ENCODE measurements at regions not wholly inside any gene's neighbourhood (a gene's known extent, or its start where the extent isn't known, plus 50 kb on each side); places are given as distances from the start of the nearest gene placed in this dataset.
A peak's percentile ranks its signal among the peaks of the same experiment; 100 is the strongest.
"Not testable (repeated sequence)": the region's sequence is repeated elsewhere in the genome, so short reads cannot be mapped to it uniquely, and the experiment has no call there.

DNA sequence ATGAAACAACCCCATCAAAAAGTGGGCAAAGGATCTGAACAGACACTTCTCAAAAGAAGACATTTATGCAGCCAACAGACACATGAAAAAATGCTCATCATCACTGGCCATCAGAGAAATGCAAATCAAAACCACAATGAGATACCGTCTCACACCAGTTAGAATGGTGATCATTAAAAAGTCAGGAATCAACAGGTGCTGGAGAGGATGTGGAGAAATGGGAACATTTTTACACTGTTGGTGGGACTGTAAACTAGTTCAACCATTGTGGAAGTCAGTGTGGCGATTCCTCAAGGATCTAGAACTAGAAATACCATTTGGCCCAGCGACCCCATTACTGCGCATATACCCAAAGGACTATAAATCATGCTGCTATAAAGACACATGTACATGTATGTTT is 179.1 kb downstream of the LRRC70 start:
- not testable (repeated sequence) for DNase-seq

DNA sequence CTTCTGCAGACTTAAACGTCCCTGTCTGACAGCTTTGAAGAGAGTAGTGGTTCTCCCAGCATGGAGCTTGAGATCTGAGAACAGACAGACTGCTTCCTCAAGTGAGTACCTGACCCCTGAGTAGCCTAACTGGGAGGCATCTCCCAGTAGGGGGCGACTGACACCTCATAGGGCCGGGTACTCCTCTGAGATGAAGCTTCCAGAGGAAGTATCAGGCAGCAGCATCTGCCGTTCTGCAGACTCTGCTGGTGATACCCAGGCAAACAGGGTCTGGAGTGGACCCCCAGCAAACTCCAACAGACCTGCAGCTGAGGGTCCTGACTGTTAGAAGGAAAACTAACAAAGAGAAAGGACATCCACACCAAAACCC is 174.4 kb downstream of the LRRC70 start:
- DNase-seq, result not testable (repeated sequence)

DNA sequence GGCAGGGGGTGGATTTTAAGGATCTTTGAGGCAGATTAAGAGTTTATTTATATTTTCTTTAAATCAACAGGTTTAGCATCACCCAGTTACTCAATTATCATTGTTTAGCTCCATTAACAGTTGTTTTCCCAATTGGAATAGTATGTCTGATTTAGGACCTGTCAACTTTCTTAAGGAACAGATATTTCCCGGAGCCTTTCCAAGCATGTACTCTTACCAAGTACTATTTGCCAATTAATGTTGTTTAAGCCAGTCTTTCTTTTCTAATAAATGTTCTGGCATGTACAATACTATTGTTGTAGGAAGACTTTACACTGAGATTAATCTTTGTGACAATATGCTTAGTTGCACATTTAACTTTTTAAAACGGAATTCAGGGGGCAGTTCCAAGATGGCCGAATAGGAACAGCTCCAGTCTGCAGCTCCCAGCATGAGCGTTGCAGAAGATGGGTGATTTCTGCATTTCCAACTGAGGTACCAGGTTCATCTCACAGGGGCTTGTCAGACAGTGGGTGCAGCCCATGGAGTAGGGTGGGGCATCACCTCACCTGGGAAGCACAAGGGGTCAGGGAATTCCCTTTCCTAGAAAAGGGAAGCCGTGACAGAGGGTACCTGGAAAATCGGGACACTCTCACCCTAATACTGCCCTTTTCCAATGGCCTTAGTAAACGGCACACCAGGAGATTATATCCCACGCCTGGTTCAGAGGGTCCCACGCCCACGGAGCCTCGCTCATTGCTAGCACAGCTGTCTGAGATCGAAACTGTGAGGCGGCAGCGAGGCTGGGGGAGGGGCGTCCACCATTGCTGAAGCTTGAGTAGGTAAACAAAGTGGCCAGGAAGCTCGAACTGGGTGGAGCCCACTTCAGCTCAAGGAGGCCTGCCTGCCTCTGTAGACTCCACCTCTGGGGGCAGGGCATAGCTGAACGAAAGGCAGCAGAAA is 173.7 kb downstream of the LRRC70 start:
- not testable (repeated sequence) for DNase-seq

DNA sequence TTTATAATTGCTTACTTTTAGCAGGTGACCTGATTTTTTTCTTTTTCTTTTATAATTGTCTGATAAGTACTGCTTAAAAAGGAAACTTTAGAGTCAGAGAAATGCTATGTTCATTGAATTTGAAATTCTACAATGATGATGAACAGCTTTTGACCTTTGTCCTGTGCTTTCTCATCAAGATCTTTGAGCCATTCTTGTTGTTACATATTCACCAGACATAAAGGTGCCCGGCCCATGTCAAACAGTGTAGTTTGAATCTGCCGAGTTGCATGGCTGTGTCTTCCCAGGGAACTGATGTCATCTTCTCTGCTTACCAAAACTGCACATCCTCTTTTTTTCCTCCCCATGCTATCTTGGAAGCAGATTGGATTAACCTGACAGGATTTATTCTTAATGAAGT is 163.6 kb downstream of the LRRC70 start:
- no peak for DNase-seq

DNA sequence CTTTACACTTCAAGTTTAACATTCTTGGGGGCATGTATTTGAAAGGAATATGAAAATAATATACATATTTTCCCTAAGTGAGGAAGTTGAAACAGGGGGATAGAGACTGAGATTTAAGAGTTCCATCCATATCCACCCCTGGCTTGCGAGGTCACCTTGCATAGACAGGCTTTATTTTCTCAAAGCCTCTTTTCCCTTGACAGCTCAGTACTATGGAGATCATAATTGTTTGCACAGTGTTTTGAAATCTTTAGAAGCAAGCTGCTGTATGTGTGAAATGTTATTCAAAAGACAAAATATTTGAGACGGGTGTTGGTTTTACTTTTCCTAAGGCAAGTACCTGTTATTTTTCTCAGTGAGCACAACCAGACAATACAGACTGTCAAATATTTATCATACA is 163.1 kb downstream of the LRRC70 start:
- DNase-seq, result no peak

DNA sequence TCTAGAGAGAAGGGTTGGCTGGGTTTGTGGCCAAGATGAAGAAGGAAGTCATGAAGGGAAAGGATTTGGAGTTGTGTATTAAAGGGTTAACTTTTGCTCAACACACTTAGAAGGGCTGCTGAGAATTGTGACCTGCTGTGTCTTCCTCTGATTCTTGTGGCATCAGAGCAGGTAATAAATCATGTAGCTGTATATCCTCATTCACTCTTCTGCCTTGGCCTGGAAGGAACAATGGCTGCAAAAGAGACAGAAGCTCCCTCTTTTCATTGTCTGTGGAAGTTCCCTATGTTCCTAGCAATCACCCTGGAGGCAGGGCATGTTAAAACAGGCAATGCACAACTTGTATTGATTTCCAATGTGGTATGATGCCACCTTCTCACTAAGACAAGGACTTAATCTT is 159.1 kb downstream of the LRRC70 start:
- no peak for DNase-seq

DNA sequence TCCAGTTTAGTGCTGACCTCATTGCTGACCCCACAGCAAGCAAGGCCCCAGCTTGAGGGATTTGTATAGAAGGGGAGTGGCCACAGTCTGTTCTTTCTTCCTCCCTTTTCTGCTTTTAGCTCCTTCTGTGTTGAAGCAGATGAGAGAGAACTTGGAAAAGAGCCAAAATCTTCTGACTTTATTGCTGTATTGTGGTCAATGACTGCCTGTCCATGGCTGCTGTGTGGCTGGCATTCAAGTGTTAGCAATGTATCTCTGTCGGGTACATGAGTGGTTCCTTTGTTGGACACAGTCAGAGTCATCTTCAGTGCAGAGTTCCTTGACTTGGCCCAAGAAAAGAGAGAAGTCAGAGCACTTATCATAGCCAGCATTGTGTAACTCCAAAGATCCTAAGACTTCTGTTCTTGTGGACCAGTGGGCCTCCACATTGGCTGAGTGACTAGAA is 154.1 kb downstream of the LRRC70 start:
- no peak for DNase-seq

DNA sequence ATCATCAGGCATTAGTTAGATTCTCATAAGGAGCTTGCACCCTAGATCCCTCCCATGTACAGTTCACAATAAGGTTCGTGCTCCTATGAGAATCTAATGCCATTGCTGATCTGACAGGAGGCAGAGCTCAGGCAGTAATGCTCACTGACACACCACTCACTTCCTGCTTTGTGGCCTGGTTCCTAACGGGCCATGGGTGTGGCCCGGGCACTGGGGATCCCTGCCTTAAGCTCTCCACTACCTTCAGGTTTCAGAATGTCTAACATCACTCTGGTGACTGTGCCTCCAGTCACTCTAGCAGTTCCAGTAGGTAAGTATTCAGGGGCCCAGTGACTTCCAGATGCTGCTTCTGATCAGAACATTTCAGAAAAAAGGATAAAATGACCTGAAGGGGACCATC is 152.4 kb downstream of the LRRC70 start:
- peak; percentile 46 for DNase-seq

DNA sequence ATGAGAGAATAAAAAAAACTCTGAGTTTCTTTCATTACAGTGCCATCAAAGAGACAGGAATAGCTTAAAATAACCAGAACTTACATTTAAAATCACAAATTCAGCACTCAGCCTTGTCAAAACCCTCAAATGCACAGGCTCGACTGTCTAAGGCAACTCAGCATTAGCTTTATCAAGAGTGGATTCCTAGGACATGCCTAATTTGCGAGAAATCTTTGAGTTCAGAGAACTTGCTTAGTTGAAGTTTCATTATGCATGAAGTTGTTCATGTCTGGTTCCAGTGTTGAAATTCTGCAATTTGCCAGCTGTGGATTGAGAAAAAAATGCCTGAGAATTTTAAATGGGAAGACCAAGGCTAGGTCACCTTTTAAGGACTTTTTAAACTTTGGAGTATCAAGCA is 151.1 kb downstream of the LRRC70 start:
- DNase-seq, result no peak

DNA sequence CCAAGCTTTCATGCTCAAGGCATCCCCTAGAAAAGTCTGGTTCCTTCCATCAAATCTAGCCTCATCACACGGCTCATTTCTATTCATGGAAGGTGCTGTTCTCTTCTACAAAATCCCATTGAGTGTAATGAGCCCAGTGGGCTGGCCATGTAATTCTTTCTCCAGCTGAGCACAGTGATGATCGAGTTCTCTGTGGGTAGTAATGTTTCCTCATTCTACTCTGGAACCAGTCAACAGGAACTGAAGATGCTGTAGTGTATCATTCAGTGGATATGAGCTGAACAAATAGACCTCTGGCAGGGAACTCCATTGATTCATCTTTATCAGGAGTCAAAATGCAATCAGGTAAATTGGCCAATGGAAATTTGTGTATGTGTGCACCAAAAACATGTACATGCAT is 149.2 kb downstream of the LRRC70 start:
- DNase-seq, result no peak

DNA sequence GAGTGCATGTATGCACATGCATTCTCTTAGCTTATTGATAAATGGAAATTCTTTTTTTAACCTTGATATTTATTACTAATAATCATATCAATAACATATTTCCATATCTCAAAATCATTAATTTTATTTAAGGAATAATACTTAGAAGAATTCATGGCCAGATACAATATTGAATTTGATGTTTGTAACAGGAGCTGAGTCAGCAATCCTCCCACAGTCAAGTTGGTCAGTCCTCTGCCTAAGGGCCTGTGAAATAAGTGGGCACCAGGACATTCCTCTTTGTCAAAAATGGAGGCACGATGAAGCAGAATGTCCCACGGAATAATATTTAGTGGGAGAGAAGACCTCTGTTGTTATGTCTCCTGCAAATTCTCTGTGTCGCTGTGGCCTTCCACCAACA is 148.6 kb downstream of the LRRC70 start:
- no peak for DNase-seq

DNA sequence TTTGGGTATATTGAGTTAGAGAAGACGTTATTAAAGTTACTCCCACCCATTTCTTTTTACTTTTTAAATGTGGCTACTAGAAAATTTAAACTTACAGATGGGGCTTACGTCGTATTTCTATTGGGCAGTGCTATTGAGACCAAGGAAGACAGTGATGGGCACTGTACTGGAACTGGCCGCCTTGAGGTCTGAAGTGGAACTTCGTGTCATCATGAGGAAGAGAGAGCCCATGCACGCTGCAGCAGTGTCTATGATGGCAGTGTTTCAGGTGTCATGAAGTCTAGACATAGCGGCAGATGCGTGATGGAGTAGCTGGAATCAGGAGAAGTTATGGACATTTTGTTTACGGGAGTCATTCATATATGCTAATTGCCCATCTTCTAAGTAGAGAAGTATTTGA is 143.7 kb downstream of the LRRC70 start:
- no peak for DNase-seq

DNA sequence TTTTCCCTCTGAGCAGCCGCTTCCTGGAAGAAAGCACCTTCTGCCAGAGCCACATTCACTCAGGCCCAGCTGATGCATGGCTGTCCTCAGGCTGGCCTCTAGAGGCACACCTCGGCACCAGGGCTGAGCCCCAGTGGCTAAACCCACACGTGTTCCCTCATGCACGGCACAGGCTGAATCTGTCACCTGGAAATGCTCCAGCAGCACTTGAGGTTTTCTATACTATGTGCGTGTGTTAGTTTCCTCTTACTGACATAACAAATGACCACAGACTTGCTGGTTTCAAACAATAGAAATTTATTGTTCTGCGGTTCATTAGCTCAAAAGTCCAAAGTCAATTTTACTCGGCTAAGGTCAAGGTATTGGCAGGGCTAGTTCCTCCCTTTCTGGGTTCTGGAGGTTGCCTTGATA is 141.4 kb downstream of the LRRC70 start:
- DNase-seq, result peak; percentile 4

DNA sequence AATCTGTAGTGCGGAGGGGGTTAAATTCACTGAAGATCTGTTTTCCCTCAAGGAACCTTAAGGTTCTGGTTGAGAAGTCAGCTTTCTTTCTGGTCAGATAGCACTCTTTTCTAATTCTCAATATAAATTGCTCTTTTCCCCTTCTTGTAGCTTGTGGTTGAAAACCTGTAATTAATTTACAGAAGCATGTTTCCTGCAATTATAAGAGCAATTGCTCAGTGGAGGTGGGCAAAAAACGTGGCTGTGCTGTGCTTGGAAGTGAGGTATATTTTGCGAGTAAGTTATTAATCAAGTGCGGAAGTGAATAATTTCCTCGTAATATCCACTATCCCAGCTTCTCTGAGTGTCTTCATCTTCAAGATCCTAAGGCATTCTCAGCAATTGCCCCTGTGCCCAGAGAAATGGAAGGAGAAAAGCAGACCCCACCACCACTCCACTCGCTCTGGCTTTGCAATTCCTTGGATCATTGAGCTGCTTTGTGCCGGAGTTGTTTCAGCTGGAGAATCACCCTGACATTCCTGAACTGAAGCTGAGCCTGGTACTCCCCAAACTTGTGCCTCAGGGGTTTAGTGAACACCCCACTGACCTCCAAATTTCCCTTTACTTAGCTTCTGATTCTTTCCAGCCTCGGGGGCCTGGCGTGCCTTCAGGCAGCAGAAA is 140.6 kb downstream of the LRRC70 start:
- no peak for DNase-seq

DNA sequence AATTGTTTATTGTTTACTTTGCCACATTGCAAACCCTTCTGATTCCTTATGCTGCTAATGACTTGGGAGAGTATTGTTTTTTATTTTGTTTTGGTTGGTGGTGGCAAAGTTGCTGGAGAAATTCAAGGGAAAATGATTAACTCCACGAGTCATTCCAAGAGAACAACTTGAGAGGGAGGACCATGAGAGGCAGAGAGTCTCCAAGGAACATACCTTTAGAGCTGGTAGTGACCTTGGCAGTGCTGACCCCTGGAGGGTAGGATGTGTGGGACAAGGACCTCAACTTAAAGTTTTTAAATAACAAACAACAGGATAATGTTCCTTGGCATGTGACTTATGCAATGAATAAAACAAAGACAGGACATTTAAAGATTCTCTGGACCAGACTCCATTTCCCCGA is 139.7 kb downstream of the LRRC70 start:
- DNase-seq, result no peak

DNA sequence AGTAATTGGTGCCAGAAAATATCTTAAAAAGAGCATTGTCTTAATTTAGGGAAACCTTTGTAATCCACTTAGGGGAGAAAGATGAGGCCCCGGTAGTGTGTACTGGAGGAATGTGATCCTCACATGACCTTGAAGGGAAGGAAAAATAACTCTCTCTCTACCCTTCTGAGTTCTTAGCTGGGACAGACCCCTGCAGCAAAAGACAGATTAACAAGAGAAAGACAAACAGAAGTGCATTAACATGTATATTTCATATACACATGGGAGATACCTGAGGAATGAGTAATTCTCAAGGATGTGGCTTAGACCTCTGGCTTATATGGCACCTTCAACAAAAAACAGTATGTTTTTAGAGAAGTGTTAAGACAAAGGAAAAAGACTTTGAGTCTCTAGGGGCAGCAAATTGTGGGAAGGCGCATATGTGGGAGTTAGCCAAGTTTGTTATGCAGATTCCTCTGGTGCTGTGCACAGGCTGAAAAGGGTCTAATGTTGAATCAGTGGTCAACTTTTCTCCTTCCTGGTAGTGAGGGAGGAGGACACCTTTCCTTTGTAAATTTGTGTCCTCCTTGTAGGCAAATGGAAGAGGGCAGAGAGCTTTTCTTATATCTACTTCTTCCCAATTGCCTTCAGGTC is 138.8 kb downstream of the LRRC70 start:
- DNase-seq, result no peak

DNA sequence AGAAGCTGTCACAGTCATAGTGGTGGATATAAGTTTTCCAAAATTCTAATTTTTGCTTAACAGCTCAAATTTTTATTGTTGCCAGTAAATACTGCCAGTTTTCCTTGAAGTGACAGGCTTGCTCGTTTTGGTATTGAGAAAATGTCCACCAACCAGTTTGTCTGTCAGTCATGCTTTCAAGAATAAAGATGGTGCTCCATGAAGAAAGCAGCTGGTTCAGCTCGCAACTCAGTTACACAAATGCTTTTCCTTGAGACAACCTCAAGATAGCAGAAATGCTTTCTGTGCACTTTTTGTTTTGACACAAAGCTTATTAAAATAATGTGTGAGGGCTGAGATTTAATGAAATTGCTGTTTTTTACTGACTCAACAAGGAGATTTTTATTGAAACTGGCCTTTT is 135.7 kb downstream of the LRRC70 start:
- no peak for DNase-seq

DNA sequence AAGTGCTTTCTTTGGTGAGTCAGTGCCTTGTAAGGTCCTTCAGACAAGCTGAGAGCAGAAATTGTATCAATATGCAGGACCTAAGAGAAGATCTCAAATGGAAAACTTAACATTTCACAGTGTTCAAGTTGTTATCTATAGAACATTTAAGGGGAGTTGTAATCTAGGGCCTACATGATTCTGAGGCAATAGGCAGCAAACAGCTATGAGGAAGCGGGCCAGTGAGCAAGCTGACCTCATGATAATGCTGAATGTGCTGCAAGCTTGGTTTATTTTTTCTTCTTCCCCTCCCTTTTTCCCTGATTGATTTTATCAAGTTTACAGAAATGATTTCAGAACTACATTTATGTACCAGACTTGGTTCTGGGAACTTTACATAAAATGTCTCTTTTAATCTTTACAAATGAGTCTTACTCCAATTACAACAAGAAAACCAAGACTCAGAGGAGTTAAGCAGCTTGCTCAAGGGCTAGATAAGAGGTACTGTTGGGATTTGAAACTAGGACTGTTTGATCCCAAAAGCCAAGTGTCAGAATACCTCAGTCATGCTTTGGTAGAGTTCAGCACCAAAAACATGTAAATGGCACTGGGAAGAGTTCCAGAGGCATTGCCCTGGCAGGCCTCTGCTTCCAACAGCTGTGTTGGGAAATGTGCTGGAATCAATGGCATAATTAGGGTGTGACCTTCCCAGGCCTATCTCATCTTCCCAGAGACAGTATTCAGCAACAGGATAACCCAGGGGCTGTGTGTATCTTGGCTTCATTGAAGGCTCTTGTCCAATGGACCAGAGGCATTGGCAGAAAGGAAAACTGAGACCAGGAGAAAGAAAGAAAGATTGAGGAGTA is 130.1 kb downstream of the LRRC70 start:
- no peak for DNase-seq

DNA sequence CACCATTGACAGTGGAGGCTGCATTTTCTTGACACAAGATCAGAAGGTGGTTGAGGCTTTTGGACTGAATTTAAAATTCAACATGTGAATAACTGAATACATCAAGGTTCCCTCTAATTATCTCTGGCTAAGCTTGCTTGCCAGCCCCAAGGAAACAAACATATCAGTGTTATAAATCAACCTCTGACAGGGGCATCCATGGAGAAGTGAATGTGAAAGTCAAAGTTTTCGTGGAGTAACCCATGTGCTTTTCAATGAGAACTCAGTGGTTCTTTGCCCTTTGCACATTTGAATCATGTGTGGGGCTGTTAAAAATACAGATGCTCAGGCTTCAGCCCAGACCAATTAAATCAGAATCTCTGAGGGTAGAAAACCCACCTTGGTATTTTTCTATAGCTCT is 128.9 kb downstream of the LRRC70 start:
- DNase-seq, result no peak

DNA sequence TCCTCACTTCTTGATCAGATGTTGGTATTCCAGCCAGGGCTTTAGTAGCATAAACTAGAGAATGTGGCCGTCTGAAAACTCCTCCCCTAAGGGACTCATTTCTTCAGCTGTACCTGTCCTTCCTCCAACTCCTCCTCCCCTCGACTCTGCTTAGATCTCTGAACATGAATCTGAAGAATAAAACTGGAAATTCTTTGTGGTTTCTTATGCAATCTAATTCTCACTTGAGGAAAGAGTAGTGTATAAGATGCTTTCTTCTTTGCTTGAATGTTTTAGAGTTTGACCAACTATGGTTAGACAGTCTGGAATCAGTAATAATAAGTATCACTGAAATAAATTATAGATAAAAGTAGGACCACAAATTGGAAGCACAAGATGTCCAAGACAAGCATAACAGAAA is 128.5 kb downstream of the LRRC70 start:
- DNase-seq, result no peak

DNA sequence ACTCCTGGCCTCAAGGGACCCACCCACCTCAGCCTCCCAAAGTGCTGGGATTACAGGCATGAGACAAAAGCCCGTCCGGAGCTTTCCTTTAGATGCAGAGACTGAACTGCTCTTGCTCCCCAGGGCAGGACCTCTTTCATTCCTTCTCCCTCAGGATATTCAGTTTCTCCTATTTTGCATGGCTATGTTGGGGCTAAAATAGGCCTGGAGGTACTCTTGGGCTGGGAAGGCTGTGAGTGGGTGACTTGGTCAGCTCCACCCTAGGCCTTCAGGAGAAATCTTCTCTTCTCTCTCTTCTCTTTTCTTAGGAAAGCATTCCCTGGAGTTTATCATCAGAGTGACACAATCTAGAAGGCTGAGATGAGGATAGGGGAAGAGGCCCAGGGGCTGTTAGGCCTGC is 126.4 kb downstream of the LRRC70 start:
- no peak for DNase-seq

DNA sequence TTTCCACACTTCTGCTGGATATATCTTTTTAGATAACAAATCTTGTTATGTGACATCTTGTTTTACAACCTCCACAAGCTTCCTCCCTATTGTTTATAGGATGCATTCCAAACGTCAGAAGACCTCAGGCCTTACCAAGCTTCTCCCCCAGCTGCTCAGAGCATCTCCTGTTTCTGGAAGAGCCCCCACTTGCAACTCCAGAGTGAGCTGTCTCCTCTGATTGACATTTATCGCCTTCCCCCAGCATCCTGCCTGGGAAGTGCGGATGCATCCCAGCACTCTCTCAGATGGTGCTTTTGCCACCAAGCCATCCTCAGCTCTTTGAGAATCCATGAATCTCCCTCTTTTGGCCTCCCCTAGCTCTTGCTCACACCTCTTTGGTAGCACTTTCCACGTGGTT is 123.5 kb downstream of the LRRC70 start:
- no peak for DNase-seq

DNA sequence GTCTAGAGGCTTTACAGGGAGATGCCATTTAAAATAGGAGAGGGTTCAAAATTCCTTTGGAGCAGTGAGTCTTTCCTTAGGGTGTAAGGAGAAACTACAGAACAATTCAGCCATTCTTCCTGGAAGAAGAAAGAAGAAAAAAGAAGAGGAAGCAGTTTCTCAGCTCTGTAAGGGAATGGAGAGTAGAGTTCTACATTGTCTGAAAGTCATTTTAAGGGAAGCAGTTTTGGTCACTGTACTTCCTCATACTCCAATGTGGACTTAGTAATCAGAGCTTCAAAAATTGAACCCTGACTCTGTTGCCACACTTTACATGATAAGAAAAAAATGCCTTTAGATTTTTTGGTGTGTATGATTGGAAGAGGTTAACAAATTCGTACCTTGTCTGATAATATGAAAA is 122.4 kb downstream of the LRRC70 start:
- DNase-seq, result no peak
